Neural progenitor cell (in vitro differentiated cells): ENCODE measurements at regions not wholly inside any gene's neighbourhood (a gene's known extent, or its start where the extent isn't known, plus 50 kb on each side); places are given as distances from the start of the nearest gene placed in this dataset.

Experiments used
- DNase-seq: peaks from one replicate; pipeline ENCODE4 v3.0.0-alpha.2; 2016; ENCODE audit warnings: low spot score
- H2AFZ ChIP-seq: fragments of 200-600 bp; sonication (generic); replicated peaks from 2 replicates; pipeline ENCODE4 v1.6.1; 2016; ENCODE audit warnings: antibody characterized with exemption
- H3F3A ChIP-seq: fragments of 200-600 bp; sonication (generic); 2 replicates; pipeline ENCODE4 v1.6.1; 2016; ENCODE audit warnings: antibody characterized with exemption, low read depth
- H3K27ac ChIP-seq: fragments of 200-600 bp; sonication (generic); 2 replicates; pipeline ENCODE4 v1.5.1; 2016; ENCODE audit warnings: mild to moderate bottlenecking
- H3K27me3 ChIP-seq: fragments of 200-600 bp; sonication (generic); 2 replicates; pipeline ENCODE4 v1.6.1; 2016; ENCODE audit warnings: mild to moderate bottlenecking, moderate library complexity
- H3K36me3 ChIP-seq: fragments of 200-600 bp; sonication (generic); 2 replicates; pipeline ENCODE4 v1.5.1; 2016
- H3K4me1 ChIP-seq: fragments of 200-600 bp; sonication (generic); 2 replicates; pipeline ENCODE4 v1.6.1; 2016; ENCODE audit warnings: mixed run types
- H3K4me2 ChIP-seq: fragments of 200-600 bp; sonication (generic); 2 replicates; pipeline ENCODE4 v1.6.1; 2016
- H3K4me3 ChIP-seq: fragments of 200-600 bp; sonication (generic); 2 replicates; pipeline ENCODE4 v1.5.1; 2016
- H3K79me2 ChIP-seq: fragments of 200-600 bp; sonication (generic); 2 replicates; pipeline ENCODE4 v1.6.1; 2016; ENCODE audit warnings: low read depth
- H3K9ac ChIP-seq: fragments of 200-600 bp; sonication (generic); 2 replicates; pipeline ENCODE4 v1.6.1; 2016
- H3K9me3 ChIP-seq: fragments of 200-600 bp; sonication (generic); 2 replicates; pipeline ENCODE4 v1.5.1; 2016; ENCODE audit warnings: low read depth
- H4K20me1 ChIP-seq: fragments of 200-600 bp; sonication (generic); 2 replicates; pipeline ENCODE4 v1.6.1; 2016; ENCODE audit warnings: low read depth
- H3K27ac Mint-ChIP-seq: 3 replicates; pipeline ENCODE4 v1.8.0; 2021; ENCODE audit warnings: mixed read lengths
- H3K27me3 Mint-ChIP-seq: 2 replicates; pipeline ENCODE4 v1.8.0; 2022; ENCODE audit warnings: low read depth, mild to moderate bottlenecking, inconsistent platforms, moderate library complexity, mixed read lengths; ENCODE audit not compliant: insufficient read depth
- H3K36me3 Mint-ChIP-seq: 3 replicates; pipeline ENCODE4 v1.8.0; 2021; ENCODE audit warnings: mixed read lengths
- H3K4me1 Mint-ChIP-seq: 3 replicates; pipeline ENCODE4 v1.8.0; 2021; ENCODE audit warnings: mixed read lengths
- H3K4me3 Mint-ChIP-seq: 3 replicates; pipeline ENCODE4 v1.8.0; 2021; ENCODE audit warnings: mild to moderate bottlenecking, moderate library complexity, mixed read lengths
- H3K9me3 Mint-ChIP-seq: 3 replicates; pipeline ENCODE4 v1.8.0; 2020; ENCODE audit warnings: mixed read lengths
- CTCF ChIP-seq: fragments of 200-600 bp; sonication (generic); IDR thresholded peaks from 2 replicates; pipeline ENCODE4 v1.5.1; 2017; ENCODE audit warnings: antibody characterized with exemption, mild to moderate bottlenecking
- EZH2 ChIP-seq: fragments of 200-600 bp; sonication (generic); IDR thresholded peaks from 2 replicates; pipeline ENCODE4 v1.6.1; 2017; ENCODE audit warnings: antibody characterized with exemption, mild to moderate bottlenecking, moderate library complexity
- EZH2phosphoT487 ChIP-seq: fragments of 200-600 bp; sonication (generic); IDR thresholded peaks from 2 replicates; pipeline ENCODE4 v1.6.1; 2017; ENCODE audit warnings: antibody characterized with exemption

DNA sequence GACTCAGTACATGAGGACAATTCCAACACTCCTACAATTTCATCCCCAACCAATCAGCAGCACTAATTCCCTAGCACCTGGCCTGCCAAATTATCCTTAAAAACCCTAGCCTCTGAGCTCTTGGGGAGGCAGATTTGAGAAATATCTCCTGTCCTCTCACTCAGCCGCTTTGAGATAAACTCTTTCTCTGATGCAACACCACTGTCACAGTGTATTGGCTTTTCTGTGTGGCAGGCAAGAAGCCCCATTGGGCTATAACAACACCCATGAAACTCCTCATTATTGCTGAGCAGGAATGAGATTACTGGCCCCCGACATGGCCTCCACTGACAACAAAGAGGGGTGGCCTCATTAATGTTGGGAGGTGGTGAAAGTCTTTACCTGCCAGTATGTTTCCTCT is 515.5 kb downstream of the HACE1 start:
- H4K20me1 ChIP-seq, result no peaks in the 10 kb centered on the region
- peaks cover under 1% of the 10 kb centered on the region for H3K27me3 Mint-ChIP-seq
- no peak overlapping the region for H3K27ac ChIP-seq
- H3K36me3 Mint-ChIP-seq, result no peaks in the 10 kb centered on the region
- no peaks in the 10 kb centered on the region for H3K79me2 ChIP-seq
- DNase-seq, result no peak
- no peaks in the 10 kb centered on the region for H3K4me1 ChIP-seq
- no peaks in the 10 kb centered on the region for H3K36me3 ChIP-seq
- no peaks in the 10 kb centered on the region for H3F3A ChIP-seq
- no peak overlapping the region for H3K4me3 ChIP-seq
- no peaks in the 10 kb centered on the region for H3K4me1 Mint-ChIP-seq
- H3K4me3 Mint-ChIP-seq, result no peak overlapping the region
- peaks cover 4% of the 10 kb centered on the region for H3K9me3 ChIP-seq
- no peaks in the 10 kb centered on the region for H3K27me3 ChIP-seq
- peaks cover 15% of the 10 kb centered on the region for H3K9me3 Mint-ChIP-seq
- H2AFZ ChIP-seq, result no peak overlapping the region
- H3K27ac Mint-ChIP-seq, result no peak overlapping the region
- TF ChIP-seq EZH2, result no peak
- no peak for TF ChIP-seq CTCF
- no peak for TF ChIP-seq EZH2phosphoT487
- H3K9ac ChIP-seq, result no peak overlapping the region
- H3K4me2 ChIP-seq, result no peak overlapping the region

- Mint-ChIP-seq H3K27ac (no peak overlapping the region), H3K4me3 (no peak overlapping the region), H3K27me3 (no peaks in the 10 kb centered on the region), H3K36me3 (no peaks in the 10 kb centered on the region), H3K9me3 (no peaks in the 10 kb centered on the region), H3K4me1 (peaks cover 3% of the 10 kb centered on the region)
- no peaks in the 10 kb centered on the region for H3K27me3 ChIP-seq
- no peak overlapping the region for H3K4me3 ChIP-seq
- H3K9ac ChIP-seq, result no peak overlapping the region
- no peaks in the 10 kb centered on the region for H3K36me3 ChIP-seq
- H3K9me3 ChIP-seq, result no peaks in the 10 kb centered on the region
- DNase-seq, result no peak
- no peak overlapping the region for H3K4me2 ChIP-seq
- H3K27ac ChIP-seq, result no peak overlapping the region
- no peaks in the 10 kb centered on the region for H3F3A ChIP-seq
- H3K79me2 ChIP-seq, result no peaks in the 10 kb centered on the region
- no peaks in the 10 kb centered on the region for H4K20me1 ChIP-seq
- H2AFZ ChIP-seq, result no peak overlapping the region
- TF ChIP-seq EZH2 (no peak), EZH2phosphoT487 (no peak), CTCF (no peak)
- no peaks in the 10 kb centered on the region for H3K4me1 ChIP-seq
These were observed 527.4 kb downstream of the HACE1 start for GRCh38 chr6:104332364-104332763.

DNA sequence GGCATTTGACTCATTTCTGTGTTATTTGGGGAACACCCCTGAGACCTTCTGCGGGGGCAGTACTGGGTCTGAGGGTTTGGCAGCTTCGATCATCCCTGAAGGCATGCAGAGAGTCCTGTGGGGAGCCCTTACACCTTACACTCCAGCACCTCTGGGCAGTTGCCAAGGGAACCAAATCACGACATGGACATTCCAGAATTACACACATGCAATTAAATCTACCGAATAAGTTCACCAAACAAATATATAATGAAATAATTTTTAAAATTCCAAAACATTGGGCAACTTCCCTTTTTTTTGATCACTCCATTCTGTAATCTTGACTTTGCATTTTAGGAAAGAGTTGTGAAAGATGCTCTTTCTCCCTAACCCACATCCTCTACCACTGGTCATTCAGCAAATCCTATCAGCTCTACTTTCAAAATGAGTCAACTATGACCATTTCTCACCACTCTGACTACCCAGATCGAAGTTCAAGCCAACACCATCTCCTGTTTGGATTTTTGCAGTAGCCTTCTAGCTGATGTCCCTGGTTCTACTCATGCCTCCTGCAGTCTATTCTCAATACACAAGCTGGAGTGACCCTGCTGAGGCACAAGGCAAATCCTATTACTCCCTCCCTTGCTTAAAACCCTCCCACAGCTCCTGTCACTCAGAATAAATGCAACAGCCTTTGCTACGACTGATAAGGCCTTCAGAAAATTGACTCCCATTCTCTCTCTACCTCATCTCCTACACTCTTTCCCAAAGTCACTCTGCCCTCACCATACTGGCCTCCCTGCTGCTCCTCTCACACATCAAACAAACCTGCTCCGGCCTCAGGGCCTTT is 533.3 kb downstream of the HACE1 start:
- no peaks in the 10 kb centered on the region for H4K20me1 ChIP-seq
- H3K4me3 Mint-ChIP-seq, result no peak overlapping the region
- no peak overlapping the region for H3K9ac ChIP-seq
- peaks cover 3% of the 10 kb centered on the region for H3K27me3 Mint-ChIP-seq
- TF ChIP-seq EZH2 (no peak), CTCF (no peak), EZH2phosphoT487 (no peak)
- peak; percentile 34 for DNase-seq
- H3K4me3 ChIP-seq, result no peak overlapping the region
- peaks cover 12% of the 10 kb centered on the region for H3K4me1 Mint-ChIP-seq
- no peaks in the 10 kb centered on the region for H3K9me3 Mint-ChIP-seq
- H2AFZ ChIP-seq, result no peak overlapping the region
- peaks cover 7% of the 10 kb centered on the region for H3F3A ChIP-seq
- H3K4me1 ChIP-seq, result no peaks in the 10 kb centered on the region
- H3K9me3 ChIP-seq, result no peaks in the 10 kb centered on the region
- no peaks in the 10 kb centered on the region for H3K27me3 ChIP-seq
- H3K79me2 ChIP-seq, result no peaks in the 10 kb centered on the region
- H3K36me3 ChIP-seq, result no peaks in the 10 kb centered on the region
- H3K4me2 ChIP-seq, result no peak overlapping the region
- H3K36me3 Mint-ChIP-seq, result no peaks in the 10 kb centered on the region
- no peak overlapping the region for H3K27ac ChIP-seq
- peak overlapping the region; percentile 34 for H3K27ac Mint-ChIP-seq
